Hepatic stellate cell (primary cell): ENCODE measurements at regions not wholly inside any gene's neighbourhood (a gene's known extent, or its start where the extent isn't known, plus 50 kb on each side); places are given as distances from the start of the nearest gene placed in this dataset.
A peak's percentile ranks its signal among the peaks of the same experiment; 100 is the strongest.
"Not testable (repeated sequence)": the region's sequence is repeated elsewhere in the genome, so short reads cannot be mapped to it uniquely, and the experiment has no call there.

ENCODE experiments used
- DNase-seq: peaks from one replicate; pipeline ENCODE4 v3.0.0; 2011; ENCODE audit warnings: low spot score

DNA sequence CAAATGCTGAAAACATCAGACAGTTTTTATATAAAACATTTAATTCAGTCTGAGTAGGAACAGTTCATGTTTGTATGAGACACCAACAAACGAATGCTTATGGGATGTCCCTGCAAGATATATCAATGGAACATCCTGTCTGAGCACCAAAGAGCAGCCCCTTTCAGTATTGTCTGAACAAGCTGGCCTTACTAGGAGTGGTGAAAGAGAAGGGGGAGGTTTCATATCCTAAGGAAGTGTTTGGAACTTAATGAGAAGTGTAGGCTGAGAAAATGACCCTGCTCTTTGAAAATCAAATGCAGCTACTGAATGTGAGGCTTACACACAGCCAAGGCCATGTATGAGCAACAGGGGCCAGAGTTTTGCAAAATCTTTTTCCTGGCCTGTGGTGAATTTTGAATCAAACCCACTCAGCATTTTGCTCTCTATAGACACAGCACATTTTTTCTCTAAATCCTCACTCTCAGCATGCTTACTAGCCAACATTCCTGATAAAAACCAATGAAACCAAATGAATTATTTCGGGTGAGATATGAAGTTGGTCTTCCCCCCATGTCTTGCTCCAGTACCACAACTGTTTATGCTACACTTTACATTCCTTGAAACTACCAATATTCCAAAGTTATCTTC lies 119.4 kb downstream of the LUZP4 start:
- no peak for DNase-seq

DNA sequence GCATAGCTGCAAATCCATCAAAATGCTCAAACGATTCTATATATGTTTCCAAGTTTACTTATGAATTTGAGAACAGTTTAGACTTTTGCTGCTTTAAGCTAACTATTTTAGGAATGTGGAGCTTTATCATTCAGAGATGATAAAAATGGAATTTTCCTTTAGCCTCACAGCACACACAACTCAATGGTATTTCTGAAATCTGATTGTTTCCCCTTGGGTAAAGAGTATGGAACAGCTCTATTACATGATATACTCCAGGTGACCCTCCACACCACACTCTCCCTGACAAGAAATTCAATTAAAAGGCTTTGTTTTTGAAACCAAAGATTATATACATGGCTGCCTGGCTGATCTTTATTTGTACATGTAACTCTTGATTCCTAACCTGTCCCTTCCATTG lies 120.0 kb downstream of the LUZP4 start:
- no peak for DNase-seq

DNA sequence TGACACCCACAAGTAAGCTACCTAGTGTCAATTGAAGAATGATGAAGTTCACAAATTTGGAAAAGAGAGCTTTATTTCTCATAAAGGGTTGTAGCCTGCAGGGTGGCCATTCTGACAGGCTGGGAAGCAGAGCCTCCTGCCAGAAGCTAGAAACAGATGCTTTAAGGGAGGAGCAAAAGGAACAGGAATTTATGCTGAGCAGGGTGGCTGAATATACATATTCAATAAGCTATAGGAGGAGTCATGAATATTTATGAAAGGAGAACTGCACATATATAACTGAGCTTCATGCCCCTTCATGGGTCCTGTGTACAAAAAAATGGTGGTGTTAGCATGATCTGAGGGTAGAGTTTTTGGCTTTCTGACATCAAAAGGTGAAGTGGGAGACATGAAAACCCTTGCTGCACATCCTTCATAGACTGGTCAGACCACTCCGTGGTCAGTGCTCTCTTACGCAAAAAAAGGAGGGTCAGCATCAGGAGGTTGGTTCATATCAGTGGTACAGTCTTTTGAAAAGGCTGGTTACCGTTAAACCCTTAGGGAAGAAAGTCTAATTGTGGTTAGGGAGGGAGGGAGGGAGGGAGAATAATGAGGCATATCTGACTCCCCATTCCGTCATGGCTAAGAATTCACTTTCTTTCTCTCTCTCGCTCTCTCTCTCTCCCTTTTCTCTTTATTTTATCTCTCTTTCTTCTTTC lies 121.4 kb downstream of the LUZP4 start:
- DNase-seq, result no peak

GRCh38 chrX:115413246-115413878 lies 123.8 kb downstream of the LUZP4 start:
- DNase-seq, result no peak

DNA sequence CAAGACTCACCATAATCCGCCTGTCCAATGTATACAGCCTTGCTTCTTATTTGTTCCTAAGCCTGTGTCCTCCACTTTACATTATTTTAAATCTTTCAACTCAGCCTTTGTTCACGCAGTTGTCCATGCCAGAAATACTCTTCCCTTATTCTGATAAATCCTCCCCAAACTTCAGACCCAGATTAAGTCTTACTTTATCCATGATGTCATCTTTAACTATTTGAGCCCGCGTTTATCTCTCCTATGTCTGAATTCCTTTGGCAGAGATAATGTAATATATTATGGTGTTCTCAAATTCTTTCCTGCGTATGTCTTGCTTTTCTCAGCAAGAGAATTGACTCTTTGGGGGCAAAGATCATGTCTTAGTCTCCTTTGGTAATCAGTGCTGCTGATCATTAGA lies 129.6 kb downstream of the LUZP4 start:
- DNase-seq, result no peak

DNA sequence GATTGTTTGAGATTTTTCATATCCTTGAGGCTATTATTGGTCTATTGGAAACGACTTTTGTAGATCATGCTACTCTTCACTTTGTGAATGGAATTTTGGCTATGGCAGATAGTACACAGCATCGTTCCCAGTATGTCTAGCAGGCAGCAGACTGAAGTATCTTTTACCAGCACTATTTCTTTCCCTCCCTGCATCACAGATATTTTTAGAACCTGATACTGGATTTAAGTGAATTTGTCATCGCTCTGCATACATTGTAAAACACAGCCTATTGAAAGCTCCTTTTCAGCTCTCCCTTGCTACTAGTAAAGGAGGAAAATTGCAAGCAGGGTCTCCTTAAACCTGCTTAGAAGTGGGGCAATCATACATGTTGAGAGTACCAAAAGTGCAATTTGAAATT lies 133.6 kb downstream of the LUZP4 start:
- no peak for DNase-seq

DNA sequence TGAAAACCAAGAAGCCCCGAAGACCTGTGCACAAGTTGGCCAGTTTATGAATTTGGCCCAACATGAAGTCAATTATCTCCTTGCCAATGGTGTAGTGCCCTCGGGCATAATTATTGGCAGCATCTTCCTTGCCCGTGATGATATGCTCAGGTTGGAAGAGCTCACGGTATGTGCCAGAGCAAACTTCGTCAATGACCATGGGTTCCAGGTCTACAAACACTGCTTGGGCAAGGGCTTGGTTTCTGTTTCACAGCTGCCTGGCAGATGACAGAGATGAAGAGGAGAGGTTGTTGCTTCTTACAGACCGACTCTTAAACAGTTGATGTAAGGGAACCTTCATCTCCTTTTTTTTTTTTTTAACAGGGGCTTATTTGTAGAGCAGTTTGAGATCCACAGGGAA lies 135.6 kb upstream of the PLS3 start:
- DNase-seq, result no peak

- DNase-seq, result no peak
Observed at GRCh38 chrX:115427861-115428410, 133.0 kb upstream of the PLS3 start.

GRCh38 chrX:115434834-115435233 lies 126.1 kb upstream of the PLS3 start:
- DNase-seq, result not testable (repeated sequence)

DNA sequence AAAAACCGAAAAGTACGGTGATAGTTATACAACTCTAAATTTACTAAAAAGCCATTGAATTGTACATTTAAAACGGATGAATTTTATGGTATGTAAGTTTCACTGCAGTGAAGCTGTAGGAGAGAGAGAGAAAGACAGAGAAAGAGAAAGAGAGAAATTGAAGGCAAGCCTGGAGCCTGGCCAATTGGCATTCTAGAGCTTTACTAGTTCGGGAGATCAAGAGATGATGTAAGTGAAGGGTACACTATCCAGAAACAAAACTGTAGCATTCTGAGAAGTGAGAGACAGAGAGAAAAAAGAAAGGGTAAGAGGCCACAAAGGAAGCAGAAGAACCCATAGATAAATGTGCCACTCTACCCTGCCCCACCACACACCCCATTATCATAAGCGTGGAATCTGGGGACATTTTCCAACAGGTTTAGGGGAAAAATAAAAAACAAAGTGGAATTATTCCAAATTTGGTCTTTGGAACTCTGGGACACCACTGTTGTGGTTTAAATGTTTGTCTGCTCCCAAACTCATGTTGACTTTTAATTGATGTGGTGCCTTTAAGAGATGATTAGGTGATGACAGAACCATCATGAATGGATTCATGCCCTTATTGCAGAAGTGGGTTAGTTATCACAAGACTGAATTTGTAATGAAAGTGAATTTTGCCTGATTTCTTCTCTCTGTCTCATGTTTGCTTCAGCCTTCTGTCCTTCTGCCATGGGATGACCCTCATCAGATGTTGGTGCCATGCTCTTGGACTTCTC lies 123.0 kb upstream of the PLS3 start:
- DNase-seq, result no peak

DNA sequence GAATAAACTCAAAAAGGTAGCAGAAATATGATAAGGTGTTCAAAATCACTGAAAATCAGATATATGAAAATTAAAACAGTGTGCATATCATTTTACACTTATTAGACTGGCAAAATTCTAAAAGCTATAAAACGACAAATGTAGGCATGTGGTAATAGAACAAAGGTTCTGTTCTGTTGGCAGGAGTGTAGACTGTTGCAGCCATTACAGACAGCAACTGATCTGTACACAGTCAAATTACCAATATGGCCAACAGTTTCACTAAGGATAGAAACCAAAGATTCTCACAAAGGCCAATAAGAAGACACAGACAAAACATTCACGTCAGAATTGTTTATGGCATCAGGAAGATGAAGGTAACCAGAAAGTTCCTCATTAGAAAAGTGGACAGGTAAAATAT lies 112.8 kb upstream of the PLS3 start:
- no peak for DNase-seq

- DNase-seq, result no peak
Observed at GRCh38 chrX:115449742-115450141, 111.2 kb upstream of the PLS3 start.

GRCh38 chrX:115452251-115452650 lies 108.7 kb upstream of the PLS3 start:
- DNase-seq, result no peak

GRCh38 chrX:115459883-115460880 lies 100.8 kb upstream of the PLS3 start:
- peak; percentile 6 for DNase-seq

GRCh38 chrX:115462406-115462805 lies 98.6 kb upstream of the PLS3 start:
- no peak for DNase-seq

- no peak for DNase-seq
Observed at GRCh38 chrX:115467961-115468360, 93.0 kb upstream of the PLS3 start.

DNA sequence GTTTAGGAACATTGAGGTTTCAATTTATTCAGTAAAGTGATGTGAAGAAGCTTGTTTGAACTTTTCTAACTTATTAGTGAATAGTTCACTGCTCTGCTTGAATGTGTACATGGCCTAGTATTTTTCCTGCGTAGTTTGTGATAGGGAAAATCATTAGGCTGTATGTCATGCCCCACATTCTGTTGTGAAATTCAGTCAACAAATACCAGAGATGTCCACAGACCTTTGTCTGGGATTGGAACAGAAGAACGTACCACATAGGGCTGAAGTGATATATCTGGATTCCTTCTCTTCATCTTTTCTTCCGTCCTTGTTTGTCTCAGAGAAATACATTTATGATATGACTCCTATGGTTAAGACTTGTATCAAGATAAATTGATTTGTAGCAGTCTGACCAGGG lies 88.8 kb upstream of the PLS3 start:
- no peak for DNase-seq

- DNase-seq, result no peak
Observed at GRCh38 chrX:115486510-115486909, 74.5 kb upstream of the PLS3 start.

DNA sequence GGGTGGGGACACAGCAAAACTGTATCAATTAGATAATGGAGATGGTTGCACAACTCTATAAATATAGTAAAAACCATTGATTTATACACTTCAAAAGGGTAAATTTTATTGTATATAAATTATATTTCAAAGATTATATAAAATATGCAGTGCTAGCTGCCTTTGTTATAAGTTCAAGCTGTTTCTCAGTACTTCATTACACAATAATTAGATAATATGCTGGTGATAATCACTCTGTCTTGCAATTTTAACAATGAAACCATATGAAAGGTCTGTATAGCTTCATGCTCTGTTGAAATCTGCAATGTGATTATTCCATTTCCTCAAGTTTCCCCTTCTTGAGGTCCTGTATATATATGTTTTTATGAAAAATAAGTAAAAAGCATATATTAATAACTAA lies 73.4 kb upstream of the PLS3 start:
- no peak for DNase-seq

GRCh38 chrX:115490814-115491213 lies 70.2 kb upstream of the PLS3 start:
- DNase-seq, result no peak

DNA sequence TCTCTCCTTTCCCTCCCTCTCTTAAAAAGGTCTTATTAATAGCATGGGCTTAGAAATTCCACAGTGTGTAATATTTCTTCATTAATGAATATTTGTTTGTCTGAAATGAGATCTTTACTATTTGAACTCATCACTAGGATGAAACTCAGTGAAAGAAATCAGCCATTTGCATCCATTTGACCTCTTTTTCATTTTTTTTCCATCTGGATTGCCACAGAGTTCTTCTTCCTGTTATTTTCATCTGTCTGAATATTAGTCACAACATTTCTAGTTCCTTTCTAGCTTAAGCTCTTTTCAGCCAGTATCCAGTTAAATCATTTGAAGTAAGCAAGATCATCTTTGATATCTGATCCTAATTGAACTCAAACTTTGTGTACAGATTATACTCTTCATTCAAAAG lies 69.2 kb upstream of the PLS3 start:
- DNase-seq, result peak; percentile 5
